ENCODE measurements at regions not wholly inside any gene's neighbourhood (a gene's known extent, or its start where the extent isn't known, plus 50 kb on each side); places are given as distances from the start of the nearest gene placed in this dataset.

DNA sequence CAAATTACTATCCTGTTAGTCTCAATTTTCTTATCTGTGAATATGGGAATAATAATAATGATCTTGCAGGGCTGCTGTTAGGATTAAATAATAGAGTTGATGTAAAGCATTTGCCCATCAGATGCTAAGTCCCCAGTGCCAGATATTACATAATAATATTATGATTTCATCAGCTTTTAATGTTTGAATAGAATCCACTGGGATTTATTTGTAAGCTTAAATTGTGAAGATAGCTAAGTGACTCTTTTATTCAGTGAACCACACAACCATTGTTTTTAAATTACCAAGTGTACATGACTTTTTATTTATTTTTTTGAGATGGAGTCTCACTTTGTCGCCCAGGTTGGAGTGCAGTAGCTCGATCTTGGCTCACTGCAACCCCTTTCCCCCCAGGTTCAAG is 510.3 kb upstream of the DPP6 start (continued):
- TF ChIP-seq, protein P1, sequence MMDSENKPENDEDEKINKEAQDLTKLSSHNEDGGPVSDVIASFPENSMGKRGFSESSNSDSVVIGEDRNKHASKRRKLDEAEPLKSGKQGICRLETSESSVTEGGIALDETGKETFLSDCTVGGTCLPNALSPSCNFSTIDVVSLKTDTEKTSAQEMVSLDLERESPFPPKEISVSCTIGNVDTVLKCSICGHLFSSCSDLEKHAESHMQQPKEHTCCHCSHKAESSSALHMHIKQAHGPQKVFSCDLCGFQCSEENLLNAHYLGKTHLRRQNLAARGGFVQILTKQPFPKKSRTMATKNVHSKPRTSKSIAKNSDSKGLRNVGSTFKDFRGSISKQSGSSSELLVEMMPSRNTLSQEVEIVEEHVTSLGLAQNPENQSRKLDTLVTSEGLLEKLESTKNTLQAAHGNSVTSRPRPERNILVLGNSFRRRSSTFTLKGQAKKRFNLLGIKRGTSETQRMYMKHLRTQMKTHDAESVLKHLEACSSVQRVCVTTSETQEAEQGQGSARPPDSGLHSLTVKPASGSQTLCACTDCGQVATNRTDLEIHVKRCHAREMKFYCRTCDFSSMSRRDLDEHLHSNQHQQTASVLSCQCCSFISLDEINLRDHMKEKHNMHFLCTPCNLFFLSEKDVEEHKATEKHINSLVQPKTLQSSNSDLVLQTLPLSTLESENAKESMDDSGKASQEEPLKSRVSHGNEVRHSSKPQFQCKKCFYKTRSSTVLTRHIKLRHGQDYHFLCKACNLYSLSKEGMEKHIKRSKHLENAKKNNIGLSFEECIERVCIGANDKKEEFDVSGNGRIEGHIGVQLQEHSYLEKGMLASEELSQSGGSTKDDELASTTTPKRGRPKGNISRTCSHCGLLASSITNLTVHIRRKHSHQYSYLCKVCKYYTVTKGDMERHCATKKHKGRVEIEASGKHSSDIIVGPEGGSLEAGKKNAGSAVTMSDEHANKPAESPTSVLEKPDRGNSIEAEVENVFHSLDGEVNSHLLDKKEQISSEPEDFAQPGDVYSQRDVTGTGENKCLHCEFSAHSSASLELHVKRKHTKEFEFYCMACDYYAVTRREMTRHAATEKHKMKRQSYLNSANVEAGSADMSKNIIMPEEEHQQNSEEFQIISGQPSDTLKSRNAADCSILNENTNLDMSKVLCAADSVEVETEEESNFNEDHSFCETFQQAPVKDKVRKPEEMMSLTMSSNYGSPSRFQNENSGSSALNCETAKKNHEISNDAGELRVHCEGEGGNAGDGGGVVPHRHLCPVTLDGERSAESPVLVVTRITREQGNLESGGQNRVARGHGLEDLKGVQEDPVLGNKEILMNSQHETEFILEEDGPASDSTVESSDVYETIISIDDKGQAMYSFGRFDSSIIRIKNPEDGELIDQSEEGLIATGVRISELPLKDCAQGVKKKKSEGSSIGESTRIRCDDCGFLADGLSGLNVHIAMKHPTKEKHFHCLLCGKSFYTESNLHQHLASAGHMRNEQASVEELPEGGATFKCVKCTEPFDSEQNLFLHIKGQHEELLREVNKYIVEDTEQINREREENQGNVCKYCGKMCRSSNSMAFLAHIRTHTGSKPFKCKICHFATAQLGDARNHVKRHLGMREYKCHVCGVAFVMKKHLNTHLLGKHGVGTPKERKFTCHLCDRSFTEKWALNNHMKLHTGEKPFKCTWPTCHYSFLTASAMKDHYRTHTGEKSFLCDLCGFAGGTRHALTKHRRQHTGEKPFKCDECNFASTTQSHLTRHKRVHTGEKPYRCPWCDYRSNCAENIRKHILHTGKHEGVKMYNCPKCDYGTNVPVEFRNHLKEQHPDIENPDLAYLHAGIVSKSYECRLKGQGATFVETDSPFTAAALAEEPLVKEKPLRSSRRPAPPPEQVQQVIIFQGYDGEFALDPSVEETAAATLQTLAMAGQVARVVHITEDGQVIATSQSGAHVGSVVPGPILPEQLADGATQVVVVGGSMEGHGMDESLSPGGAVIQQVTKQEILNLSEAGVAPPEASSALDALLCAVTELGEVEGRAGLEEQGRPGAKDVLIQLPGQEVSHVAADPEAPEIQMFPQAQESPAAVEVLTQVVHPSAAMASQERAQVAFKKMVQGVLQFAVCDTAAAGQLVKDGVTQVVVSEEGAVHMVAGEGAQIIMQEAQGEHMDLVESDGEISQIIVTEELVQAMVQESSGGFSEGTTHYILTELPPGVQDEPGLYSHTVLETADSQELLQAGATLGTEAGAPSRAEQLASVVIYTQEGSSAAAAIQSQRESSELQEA (CRISPR knock-in tag; IDR thresholded peaks at IDR 0.05; ENCODE audit: not compliant biosample characterization), result no peak
- TF ChIP-seq HOXA5 (CRISPR knock-in tag; IDR thresholded peaks at IDR 0.05) (no peak), HMG20B (CRISPR knock-in tag; conservative IDR thresholded peaks at IDR 0.05) (no peak), ZNF773 (CRISPR knock-in tag; IDR thresholded peaks at IDR 0.05; ENCODE audit: borderline replicate concordance) (no peak)
- TF ChIP-seq, protein P2, sequence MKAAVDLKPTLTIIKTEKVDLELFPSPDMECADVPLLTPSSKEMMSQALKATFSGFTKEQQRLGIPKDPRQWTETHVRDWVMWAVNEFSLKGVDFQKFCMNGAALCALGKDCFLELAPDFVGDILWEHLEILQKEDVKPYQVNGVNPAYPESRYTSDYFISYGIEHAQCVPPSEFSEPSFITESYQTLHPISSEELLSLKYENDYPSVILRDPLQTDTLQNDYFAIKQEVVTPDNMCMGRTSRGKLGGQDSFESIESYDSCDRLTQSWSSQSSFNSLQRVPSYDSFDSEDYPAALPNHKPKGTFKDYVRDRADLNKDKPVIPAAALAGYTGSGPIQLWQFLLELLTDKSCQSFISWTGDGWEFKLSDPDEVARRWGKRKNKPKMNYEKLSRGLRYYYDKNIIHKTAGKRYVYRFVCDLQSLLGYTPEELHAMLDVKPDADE (CRISPR knock-in tag; IDR thresholded peaks at IDR 0.05), result no peak
